HEK293T (cell line): ENCODE measurements at regions not wholly inside any gene's neighbourhood (a gene's known extent, or its start where the extent isn't known, plus 50 kb on each side); places are given as distances from the start of the nearest gene placed in this dataset.

Source experiments
- CTCF ChIA-PET: fragments of 350-600 bp; formaldehyde crosslinking; extraction: SDS; loops from one replicate; lab custom pipeline; 2021; ENCODE audit warnings: antibody characterized with exemption, inconsistent platforms; lab: Yijun Ruan, JAX
- POLR2A ChIA-PET: fragments of 350-600 bp; formaldehyde crosslinking; extraction: SDS; loops from one replicate; lab custom pipeline; 2020; ENCODE audit warnings: antibody characterized with exemption, inconsistent platforms; lab: Yijun Ruan, JAX
- DNase-seq: peaks from one replicate; pipeline ENCODE4 v3.0.0; 2012; ENCODE audit warnings: mixed read lengths; ENCODE audit errors: extremely low spot score
- ARNT ChIP-seq: fragments of 450-650 bp; IDR thresholded peaks from 2 replicates; pipeline ENCODE4 v1.6.1; 2017; ENCODE audit warnings: mild to moderate bottlenecking
- BHLHE40 ChIP-seq: fragments of 450-650 bp; IDR thresholded peaks from 2 replicates; pipeline ENCODE4 v1.6.1; 2016; ENCODE audit warnings: mild to moderate bottlenecking, moderate library complexity, borderline replicate concordance
- CTBP1 ChIP-seq: fragments of 450-650 bp; IDR thresholded peaks from 2 replicates; pipeline ENCODE4 v1.6.1; 2016; ENCODE audit warnings: borderline replicate concordance
- ELF4 ChIP-seq: fragments of 450-650 bp; IDR thresholded peaks from 2 replicates; pipeline ENCODE4 v1.6.1; 2017; ENCODE audit warnings: antibody characterized with exemption
- FOXA1 ChIP-seq: fragments of 450-650 bp; IDR thresholded peaks from 2 replicates; pipeline ENCODE4 v1.6.1; 2016; ENCODE audit warnings: mild to moderate bottlenecking
- FOXK2 ChIP-seq: fragments of 450-650 bp; IDR thresholded peaks from 2 replicates; pipeline ENCODE4 v1.6.1; 2016; ENCODE audit warnings: mild to moderate bottlenecking
- FOXM1 ChIP-seq: fragments of 450-650 bp; IDR thresholded peaks from 2 replicates; pipeline ENCODE4 v1.6.1; 2017; ENCODE audit warnings: mild to moderate bottlenecking, borderline replicate concordance
- HDGF ChIP-seq: fragments of 450-650 bp; IDR thresholded peaks from 2 replicates; pipeline ENCODE4 v1.6.1; 2017; ENCODE audit warnings: antibody characterized with exemption, borderline replicate concordance
- L3MBTL2 ChIP-seq: fragments of 450-650 bp; conservative IDR thresholded peaks from 2 replicates; pipeline ENCODE4 v1.6.1; 2016; ENCODE audit warnings: mild to moderate bottlenecking
- LEF1 ChIP-seq: fragments of 450-650 bp; IDR thresholded peaks from 2 replicates; pipeline ENCODE4 v1.6.1; 2017; ENCODE audit warnings: mild to moderate bottlenecking, borderline replicate concordance
- NFRKB ChIP-seq: fragments of 450-650 bp; IDR thresholded peaks from 2 replicates; pipeline ENCODE4 v1.6.1; 2016; ENCODE audit warnings: mild to moderate bottlenecking, moderate library complexity
- PKNOX1 ChIP-seq: fragments of 450-650 bp; IDR thresholded peaks from 2 replicates; pipeline ENCODE4 v1.6.1; 2016
- SP1 ChIP-seq: fragments of 450-650 bp; IDR thresholded peaks from 2 replicates; pipeline ENCODE4 v1.6.1; 2017
- SUZ12 ChIP-seq: fragments of 450-650 bp; IDR thresholded peaks from 2 replicates; pipeline ENCODE4 v1.6.1; 2016; ENCODE audit warnings: mild to moderate bottlenecking
- TARDBP ChIP-seq: fragments of 450-650 bp; IDR thresholded peaks from 2 replicates; pipeline ENCODE4 v1.6.1; 2016
- ZNF384 ChIP-seq: fragments of 450-650 bp; IDR thresholded peaks from 2 replicates; pipeline ENCODE4 v1.6.1; 2016

GRCh38 chr3:791442-791841 is 301.4 kb upstream of the CNTN6 start:
- ChIA-PET CTCF (no interaction called here), POLR2A (no interaction called here)
- no peak for DNase-seq
- no peak for TF ChIP-seq TARDBP
- TF ChIP-seq HDGF, result no peak
- TF ChIP-seq FOXK2, result no peak
- TF ChIP-seq PKNOX1, result no peak
- TF ChIP-seq CTBP1, result no peak
- TF ChIP-seq ELF4, result no peak
- no peak for TF ChIP-seq NFRKB
- no peak for TF ChIP-seq SUZ12
- no peak for TF ChIP-seq L3MBTL2
- no peak for TF ChIP-seq BHLHE40

GRCh38 chr3:792630-793029 is 300.2 kb upstream of the CNTN6 start:
- peak; percentile 6 for DNase-seq
- CTCF ChIA-PET, result no interaction called here
- TF ChIP-seq SUZ12 (no peak), LEF1 (no peak), FOXK2 (no peak), SP1 (no peak)
- POLR2A ChIA-PET, result no interaction called here

- CTCF ChIA-PET, result no interaction called here
- no peak for DNase-seq
- POLR2A ChIA-PET, result no interaction called here
- TF ChIP-seq PKNOX1, result no peak
- TF ChIP-seq L3MBTL2, result no peak
- no peak for TF ChIP-seq CTBP1
- TF ChIP-seq SP1, result no peak
- no peak for TF ChIP-seq FOXK2
- no peak for TF ChIP-seq HDGF
- no peak for TF ChIP-seq FOXA1
- no peak for TF ChIP-seq ARNT
- TF ChIP-seq ELF4, result no peak
- TF ChIP-seq ZNF384, result no peak
- no peak for TF ChIP-seq TARDBP
Measured at GRCh38 chr3:804211-804610, 288.6 kb upstream of the CNTN6 start.

- no peak for DNase-seq
- no peak for TF ChIP-seq FOXK2
- TF ChIP-seq ELF4, result no peak
- TF ChIP-seq SP1, result no peak
- TF ChIP-seq FOXM1, result no peak
- no peak for TF ChIP-seq ARNT
- no peak for TF ChIP-seq PKNOX1
- no peak for TF ChIP-seq TARDBP
- TF ChIP-seq NFRKB, result no peak
- no peak for TF ChIP-seq CTBP1
- no peak for TF ChIP-seq LEF1
- TF ChIP-seq L3MBTL2, result no peak
- TF ChIP-seq SUZ12, result no peak
- no peak for TF ChIP-seq FOXA1
- no peak for TF ChIP-seq ZNF384
- ChIA-PET POLR2A (no interaction called here), CTCF (no interaction called here)
Measured at GRCh38 chr3:805326-805725, 287.5 kb upstream of the CNTN6 start.

- DNase-seq, result no peak
- POLR2A ChIA-PET, result no interaction called here
- TF ChIP-seq FOXM1 (no peak), NFRKB (no peak), SP1 (no peak)
- CTCF ChIA-PET, result no interaction called here
Measured at GRCh38 chr3:806006-806405, 286.8 kb upstream of the CNTN6 start.

GRCh38 chr3:816605-817004 is 276.2 kb upstream of the CNTN6 start:
- TF ChIP-seq LEF1 (no peak), ARNT (no peak), CTBP1 (no peak), SP1 (no peak), BHLHE40 (no peak), ZNF384 (no peak), FOXK2 (no peak)
- CTCF ChIA-PET, result interaction anchor here (0.6 kb wide), 1 partner anchor 1501 kb away, joined by 3 read pairs; no protein-coding TSS in a partner anchor
- no peak for DNase-seq
- POLR2A ChIA-PET, result no interaction called here

- CTCF ChIA-PET, result no interaction called here
- TF ChIP-seq SUZ12, result no peak
- no peak for TF ChIP-seq SP1
- TF ChIP-seq CTBP1, result no peak
- no peak for TF ChIP-seq ARNT
- TF ChIP-seq FOXK2, result no peak
- no peak for DNase-seq
- POLR2A ChIA-PET, result no interaction called here
Measured at GRCh38 chr3:834679-835078, 258.1 kb upstream of the CNTN6 start.
